GM18861 (cell line): ENCODE measurements at regions not wholly inside any gene's neighbourhood (a gene's known extent, or its start where the extent isn't known, plus 50 kb on each side); places are given as distances from the start of the nearest gene placed in this dataset.
A peak's percentile ranks its signal among the peaks of the same experiment; 100 is the strongest.
"Not testable (repeated sequence)": the region's sequence is repeated elsewhere in the genome, so short reads cannot be mapped to it uniquely, and the experiment has no call there.

Experiments
- ATAC-seq: cut with Tn5 transposase; IDR thresholded peaks from one replicate; pipeline ENCODE4 v1.9.1; 2021; ENCODE audit not compliant: unreplicated experiment

- no peak for ATAC-seq
Observed at GRCh38 chr2:64910972-64911433, 78.2 kb upstream of the SLC1A4 start.

DNA sequence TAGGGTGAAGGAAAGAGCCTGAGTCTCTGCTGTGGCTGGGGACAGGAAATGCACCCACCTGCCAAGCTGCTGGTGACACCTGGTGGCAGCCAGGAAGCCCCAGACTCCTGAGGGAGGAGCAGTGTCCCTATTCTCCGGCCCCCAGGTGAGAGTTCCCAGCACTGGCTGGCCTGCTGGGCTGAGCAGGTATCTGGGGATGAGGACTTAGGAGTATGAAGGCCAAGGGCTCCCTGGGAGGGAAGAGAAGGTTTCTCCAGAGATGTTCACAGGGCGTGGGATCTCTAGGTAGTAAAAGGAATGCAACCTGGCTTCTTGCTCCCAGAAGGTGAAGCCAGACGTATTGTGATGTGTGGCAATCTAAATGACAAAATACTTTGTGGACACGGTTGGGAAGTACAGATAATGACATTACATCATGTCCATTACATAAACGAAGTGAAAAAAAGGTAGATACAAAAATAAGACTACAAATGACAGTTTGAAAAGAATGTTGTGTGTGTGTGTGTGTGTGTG lies 75.8 kb upstream of the SLC1A4 start:
- no peak for ATAC-seq

DNA sequence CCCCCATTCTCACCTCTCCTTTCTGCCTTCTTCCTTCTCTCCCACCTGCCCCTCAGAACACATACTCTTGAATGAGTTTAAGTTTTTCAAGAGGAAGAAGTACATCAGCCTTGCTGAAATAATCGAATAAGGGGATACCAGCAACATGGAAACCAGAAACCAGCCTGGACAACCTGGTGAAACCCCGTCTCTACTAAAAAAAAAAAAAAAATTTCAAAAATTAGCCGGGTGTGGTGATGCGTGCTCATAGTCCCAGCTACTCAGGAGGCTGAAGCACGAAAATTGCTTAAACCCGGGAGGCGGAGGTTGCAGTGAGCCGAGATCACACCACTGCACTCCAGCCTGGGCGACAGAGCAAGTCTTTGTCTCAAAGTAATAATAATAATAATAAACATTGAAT lies 75.0 kb upstream of the SLC1A4 start:
- ATAC-seq = no peak

DNA sequence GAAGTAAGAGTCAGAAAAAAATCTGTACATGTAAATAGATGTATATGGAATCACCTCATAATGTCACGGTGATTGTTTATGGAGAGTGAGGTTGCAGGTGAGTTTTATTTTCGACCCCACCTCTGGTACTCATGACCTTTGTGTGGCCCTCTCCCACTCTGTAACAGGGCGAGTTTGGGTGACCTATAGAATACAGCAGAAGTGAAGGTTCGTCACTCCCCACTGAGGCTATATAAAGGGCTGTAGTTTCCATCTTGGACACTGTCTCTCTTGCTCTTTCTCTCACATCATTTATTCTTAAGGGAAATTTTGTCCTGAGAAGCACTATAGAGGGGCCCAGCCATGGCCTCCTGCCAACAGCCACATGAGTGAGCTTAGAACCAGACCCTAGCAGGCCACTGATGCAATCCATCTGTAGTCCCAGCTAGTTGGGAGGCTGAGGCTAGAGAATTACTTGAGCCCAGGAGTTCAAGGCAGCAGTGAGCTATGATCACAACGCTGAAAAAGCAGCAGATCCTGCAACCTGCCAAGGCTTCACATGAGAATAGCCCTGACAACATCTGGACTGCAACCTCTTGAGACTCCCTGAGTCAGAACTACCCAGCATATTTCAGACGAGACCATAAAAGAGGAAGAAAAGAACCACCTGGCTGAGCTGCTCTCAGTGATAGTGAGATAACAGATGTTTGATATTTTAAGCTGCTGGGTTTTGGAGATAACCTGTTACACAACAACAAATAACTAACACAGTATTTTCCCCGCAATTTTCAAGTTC lies 74.3 kb upstream of the SLC1A4 start:
- peak; percentile 79 for ATAC-seq

DNA sequence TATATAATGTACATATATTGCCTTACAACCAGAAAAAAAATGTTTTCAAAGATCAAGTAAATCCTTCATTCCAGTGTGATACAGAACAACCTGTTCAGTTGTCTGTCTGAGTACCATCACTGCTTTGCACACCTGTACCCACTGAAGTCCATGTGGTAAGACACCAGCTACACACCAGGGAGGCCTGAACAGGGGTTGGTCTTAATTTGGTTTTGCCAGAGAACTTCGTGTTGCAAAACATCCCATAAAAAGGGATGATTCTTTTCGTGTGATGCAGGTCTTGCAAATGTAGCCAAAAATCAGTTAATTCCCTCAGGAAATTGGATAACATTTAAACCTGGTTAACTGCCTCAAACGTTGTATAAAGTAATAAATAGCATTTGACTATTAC lies 73.7 kb upstream of the SLC1A4 start:
- ATAC-seq = peak; percentile 14

DNA sequence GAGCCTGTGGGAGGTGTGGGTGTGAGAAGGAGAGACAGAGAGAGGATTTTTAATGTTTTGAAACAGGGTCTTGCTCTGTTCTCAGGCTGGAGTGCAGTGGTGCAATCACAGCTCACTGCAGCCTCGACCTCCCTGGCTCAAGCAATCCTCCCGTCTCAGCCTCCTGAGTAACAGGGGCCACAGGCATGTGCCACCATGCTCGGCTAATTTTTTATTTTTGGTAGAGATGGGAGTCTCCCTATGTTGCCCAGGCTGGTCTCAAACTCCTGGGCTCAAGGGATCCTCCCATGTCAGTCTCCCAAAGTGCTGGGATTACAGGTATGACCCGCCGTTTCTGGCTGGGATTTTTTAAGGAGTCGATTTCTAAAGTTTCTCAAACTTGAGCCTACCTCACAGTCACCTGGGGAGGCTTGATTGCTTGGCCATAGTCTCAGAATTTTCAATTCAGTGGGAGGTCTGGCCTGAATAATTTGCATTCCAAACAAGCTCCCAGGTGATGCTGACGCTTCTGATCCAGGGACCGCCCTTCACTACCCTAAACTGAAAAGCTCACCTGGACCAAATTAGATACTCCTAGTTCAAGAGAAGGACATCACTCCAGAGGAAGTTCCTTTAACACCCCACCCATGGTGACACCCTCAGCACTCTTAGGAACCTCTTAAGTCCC lies 70.8 kb upstream of the SLC1A4 start:
- no peak for ATAC-seq

DNA sequence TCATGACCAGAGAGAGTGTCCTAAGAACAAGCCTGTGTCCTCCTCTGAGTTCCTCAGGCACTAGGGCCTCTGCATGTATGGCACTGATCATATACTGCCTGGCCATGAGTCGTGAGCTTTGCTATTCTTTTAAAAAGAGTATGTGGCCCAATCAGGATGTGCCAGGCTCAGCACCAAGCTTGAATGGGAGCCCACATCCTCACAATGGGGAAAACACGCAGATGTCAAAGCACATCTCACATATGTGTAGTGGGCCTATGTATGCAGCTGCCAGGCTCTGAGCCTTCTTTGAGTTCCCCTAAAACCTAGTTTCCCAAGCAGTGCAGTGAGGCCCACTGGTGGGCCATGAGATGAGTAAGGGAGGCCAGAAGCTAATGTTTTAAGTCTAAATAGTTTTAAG lies 69.9 kb upstream of the SLC1A4 start:
- no peak for ATAC-seq

DNA sequence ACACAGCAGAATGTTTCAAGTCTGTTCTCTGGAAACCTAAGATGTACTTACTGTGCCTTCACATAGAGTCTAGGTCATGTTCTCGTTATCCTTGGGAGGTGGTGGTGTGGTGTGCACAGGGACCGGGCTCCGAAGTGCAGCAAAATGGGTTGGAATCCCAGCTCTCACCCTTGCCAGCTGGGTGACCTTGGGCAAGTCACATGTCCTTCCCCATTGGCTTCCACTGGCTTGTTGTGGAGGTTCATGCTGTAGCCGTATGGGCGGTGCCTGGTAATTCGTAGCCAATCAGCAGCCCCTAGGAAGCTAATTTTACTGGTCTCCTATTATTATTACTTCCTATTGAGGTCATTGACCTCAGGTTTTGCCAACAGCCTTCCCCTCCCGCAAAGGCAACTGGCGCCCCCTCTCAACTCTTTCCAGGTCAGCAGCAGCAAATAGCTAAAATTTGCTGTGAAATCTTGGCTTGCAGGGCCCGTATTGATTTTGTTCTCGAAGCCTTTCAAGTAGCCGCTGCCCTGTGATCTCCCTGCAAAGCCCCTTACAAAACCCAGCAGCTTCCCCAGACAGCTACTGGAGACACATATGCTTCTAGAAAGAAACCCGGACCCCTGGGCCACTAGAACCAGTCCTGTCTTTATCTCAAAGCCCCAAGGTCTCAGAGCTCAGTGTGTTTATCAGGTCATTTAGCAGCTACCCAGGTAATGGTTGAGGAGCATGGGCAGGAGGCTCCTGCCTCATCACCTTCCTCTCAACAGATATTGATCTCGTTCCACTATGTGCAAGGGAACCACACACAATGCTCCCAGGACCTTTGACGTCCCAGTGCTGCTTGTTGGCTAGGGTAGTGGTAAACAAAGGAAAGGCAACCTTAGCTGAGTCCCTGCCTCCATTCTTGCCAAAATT lies 66.5 kb upstream of the SLC1A4 start:
- no peak for ATAC-seq

DNA sequence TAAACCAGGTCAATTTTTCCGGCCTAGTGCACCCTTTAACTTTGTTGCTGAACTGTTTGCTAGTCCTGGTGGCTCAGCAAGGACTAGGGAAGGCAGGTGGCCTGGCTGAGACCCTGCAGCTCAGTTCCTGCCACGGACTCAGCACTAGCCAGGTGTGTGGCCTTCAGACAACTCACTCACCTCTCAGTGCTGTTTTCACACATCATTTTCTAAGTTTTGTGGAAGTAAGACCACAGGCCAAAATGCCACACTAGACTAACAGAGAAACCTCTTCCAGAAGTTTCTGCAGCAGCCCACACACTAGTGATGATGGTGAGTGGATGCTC lies 65.9 kb upstream of the SLC1A4 start:
- no peak for ATAC-seq

DNA sequence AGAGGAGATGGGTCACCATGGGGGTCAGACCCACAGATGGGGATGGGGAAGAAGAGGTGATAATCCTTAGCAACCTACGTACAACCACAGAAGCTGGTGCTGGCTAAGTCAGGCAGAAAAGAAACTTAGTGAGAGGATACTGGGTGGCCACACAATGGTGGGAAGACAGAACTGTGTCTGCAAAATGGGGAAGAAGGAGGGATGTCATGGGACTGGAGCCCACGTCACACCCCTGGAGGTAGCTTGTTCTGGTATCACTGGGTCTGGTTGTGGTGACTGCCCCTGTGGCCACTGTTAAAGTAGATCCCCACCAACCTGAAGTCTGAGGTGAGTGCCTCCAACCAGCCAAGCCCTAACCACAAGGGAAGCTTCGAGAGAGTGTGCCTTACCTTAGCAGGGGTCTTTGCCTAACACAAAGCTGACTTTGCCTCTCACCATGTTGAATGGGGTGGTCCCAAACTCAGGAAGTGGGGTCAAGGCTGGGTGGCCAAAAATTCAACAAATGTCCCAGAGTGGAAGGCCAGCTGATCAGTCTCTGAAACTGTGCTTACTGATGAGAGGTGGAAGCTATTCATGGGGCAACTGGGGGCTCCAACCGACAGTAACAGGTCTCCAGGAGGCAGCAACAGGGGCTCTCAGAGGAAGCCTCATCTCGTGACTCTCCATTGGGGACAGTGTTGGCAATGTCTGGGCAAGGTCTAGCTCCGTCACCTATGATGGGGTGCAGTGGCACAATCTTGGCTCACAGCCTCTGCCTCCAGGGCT lies 64.8 kb upstream of the SLC1A4 start:
- ATAC-seq = no peak

GRCh38 chr2:64925930-64926722 lies 63.1 kb upstream of the SLC1A4 start:
- ATAC-seq = not testable (repeated sequence)

DNA sequence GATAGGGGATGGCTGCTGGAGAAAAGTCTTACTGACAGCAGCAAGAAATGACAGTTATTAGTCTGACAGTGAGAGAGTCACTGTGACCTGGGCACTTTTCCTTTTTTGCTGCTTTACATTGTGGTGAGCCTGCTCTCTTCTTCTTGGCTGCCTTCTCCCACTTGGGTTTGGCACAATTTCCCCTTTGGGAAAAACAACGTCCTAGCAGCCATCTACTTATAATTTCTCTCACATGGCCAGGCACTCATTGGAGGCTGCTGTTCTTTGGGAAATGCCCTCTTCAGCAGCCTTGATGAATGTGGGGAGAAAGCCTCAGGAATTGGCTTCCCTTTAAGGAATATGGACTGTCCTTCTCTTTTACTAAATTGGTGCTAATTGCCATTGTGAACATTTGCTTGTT lies 60.4 kb upstream of the SLC1A4 start:
- ATAC-seq = no peak

- no peak for ATAC-seq
Observed at GRCh38 chr2:64929333-64929732, 59.9 kb upstream of the SLC1A4 start.

DNA sequence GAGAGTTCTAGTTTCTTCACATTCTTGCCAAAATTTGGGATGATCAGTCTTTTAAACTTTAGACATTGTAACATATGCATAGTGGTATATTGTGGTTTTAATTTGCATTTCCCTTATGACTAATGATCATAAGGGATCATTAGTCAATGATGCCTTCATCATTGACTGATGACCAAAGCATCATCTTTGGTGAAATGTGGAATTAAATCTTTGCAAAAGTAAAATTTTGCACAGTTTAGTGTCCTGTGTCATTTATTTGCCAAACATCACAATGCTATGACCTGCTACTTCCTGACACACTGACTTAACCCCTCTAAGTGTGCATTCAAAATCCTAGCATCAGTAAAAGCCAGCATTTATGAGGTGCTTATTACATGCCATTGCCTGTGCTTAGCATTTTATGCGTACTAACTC lies 58.9 kb upstream of the SLC1A4 start:
- ATAC-seq = no peak

DNA sequence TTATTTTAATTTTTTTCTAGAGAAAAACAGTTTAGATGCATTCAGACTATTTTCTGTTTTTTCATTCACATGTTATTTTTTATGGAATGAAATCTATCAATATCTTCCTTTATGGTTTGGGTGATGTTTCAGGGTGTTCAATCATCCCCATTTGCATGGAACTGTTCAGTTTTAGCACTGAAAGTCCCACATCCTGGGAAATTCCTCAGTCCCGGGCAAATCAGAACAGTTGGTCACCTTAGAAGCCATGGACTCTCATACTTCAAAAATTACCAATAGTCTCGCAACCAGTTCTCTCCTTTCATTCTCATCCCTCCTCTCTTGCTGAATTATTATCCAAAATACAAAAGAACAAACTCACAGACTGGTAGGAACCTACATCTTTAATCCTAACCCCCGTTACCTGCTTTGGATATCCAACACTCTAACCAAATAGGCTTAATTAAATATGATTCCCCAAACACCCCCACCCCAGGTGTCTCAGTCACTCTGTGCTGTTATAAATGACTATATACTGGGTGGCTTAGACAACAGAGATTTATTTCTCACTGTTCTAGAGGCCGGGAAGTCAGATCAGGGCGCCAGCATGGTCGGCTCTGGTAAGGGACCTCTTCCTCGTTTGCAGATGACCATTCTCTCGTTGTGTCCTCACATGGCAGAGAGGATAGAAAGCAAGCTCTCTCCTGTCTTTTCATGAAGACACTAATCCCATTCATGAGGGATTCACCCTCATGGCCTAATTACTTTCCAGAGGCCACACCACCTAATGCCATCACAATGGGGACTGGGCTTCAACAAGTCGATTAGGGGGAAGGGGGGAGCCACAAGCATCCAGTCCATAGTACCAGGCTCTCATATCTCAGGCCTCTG lies 57.7 kb upstream of the SLC1A4 start:
- ATAC-seq = no peak

DNA sequence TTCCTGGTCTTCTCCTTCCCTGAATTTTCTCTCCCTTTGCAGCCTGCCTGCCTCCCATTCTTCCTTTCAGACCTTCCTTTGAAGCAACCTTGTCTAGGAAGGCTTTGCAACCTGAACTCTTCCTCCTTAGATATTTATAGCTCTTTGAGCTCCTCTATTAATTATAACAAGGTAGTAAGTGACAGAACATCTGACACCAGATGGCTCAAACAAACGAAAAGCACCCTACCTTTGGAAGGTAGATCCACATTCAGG lies 57.2 kb upstream of the SLC1A4 start:
- no peak for ATAC-seq

- ATAC-seq = peak; percentile 74
Observed at GRCh38 chr2:64932371-64933216, 56.6 kb upstream of the SLC1A4 start.

DNA sequence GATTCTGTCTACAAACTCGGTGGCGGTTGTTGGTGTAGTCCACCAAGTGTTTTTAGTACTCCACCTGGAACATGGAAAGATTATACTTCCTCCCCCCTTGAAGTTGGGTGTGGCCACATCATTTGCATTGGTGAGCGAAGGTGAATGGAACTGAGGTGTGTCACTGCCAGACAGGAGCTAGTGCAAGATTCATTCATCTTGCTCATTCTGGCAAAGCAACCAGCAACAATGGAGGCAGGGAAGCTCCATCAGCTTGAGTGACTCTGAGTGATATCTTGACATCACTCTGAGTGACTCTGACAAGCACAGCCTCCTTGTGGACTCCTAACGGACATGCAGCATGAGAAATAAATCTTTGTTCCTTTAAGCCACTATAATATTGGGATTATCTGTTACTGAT lies 54.7 kb upstream of the SLC1A4 start:
- no peak for ATAC-seq
